Activated CD8-positive, alpha-beta memory T cell treated with anti-CD3 and anti-CD28 coated beads, Interleukin-2, amount 10 ng/mL, durations not matched to agents 7 days and 5 days (primary cell): ENCODE measurements at regions not wholly inside any gene's neighbourhood (a gene's known extent, or its start where the extent isn't known, plus 50 kb on each side); places are given as distances from the start of the nearest gene placed in this dataset.
"Not testable (repeated sequence)": the region's sequence is repeated elsewhere in the genome, so short reads cannot be mapped to it uniquely, and the experiment has no call there.

Source experiments
- ATAC-seq: fragments of 150-1000 bp; cut with Tn5 transposase; one replicate; pipeline ENCODE4 v1.10.0; 2021; ENCODE audit warnings: moderate library complexity
- CTCF ChIA-PET: fragments of 350-600 bp; sonication (Branson Sonifier 250); formaldehyde crosslinking; loops from one replicate; lab custom pipeline; 2021; ENCODE audit warnings: antibody characterized with exemption; lab: Charles Lee
- DNase-seq: peaks from one replicate; pipeline ENCODE4 v3.0.0-alpha.2; 2020
- H3K27ac Mint-ChIP-seq: one replicate; pipeline ENCODE4 v1.8.0; 2021; ENCODE audit warnings: mild to moderate bottlenecking, mixed read lengths
- H3K27me3 Mint-ChIP-seq: one replicate; pipeline ENCODE4 v1.8.0; 2021; ENCODE audit warnings: mixed read lengths
- H3K36me3 Mint-ChIP-seq: one replicate; pipeline ENCODE4 v1.8.0; 2021; ENCODE audit warnings: mild to moderate bottlenecking, mixed read lengths
- H3K4me1 Mint-ChIP-seq: one replicate; pipeline ENCODE4 v1.8.0; 2021; ENCODE audit warnings: mixed read lengths
- H3K4me3 Mint-ChIP-seq: one replicate; pipeline ENCODE4 v1.8.0; 2021; ENCODE audit warnings: mild to moderate bottlenecking, moderate library complexity, mixed read lengths
- H3K9me3 Mint-ChIP-seq: one replicate; pipeline ENCODE4 v1.8.0; 2022; ENCODE audit warnings: low read depth, mixed read lengths

GRCh38 chr2:64876137-64876647 lies 113.0 kb upstream of the SLC1A4 start:
- no peak for DNase-seq
- CTCF ChIA-PET: interaction anchor here (0.9 kb wide), 1 partner anchor 545 kb away, joined by 3 read pairs; no protein-coding TSS in a partner anchor
- Mint-ChIP-seq H3K4me1 (peaks cover 12% of the 10 kb centered on the region), H3K9me3 (no peaks in the 10 kb centered on the region), H3K27me3 (peaks cover 11% of the 10 kb centered on the region), H3K4me3 (no peak overlapping the region), H3K36me3 (no peaks in the 10 kb centered on the region), H3K27ac (no peak overlapping the region)
- no peak for ATAC-seq

GRCh38 chr2:64879745-64880144 lies 109.5 kb upstream of the SLC1A4 start:
- Mint-ChIP-seq H3K27me3 (peaks cover 11% of the 10 kb centered on the region), H3K4me3 (no peak overlapping the region), H3K4me1 (peaks cover 11% of the 10 kb centered on the region), H3K9me3 (no peaks in the 10 kb centered on the region), H3K36me3 (no peaks in the 10 kb centered on the region), H3K27ac (no peak overlapping the region)
- no peak for ATAC-seq
- DNase-seq: no peak
- CTCF ChIA-PET: interaction anchor here (1.1 to 2.5 kb wide), 2 partner anchors 13 to 233 kb away, joined by 4 to 7 read pairs; no protein-coding TSS in a partner anchor

GRCh38 chr2:64880193-64880951 lies 108.8 kb upstream of the SLC1A4 start:
- CTCF ChIA-PET: no interaction called here
- no peak for ATAC-seq

GRCh38 chr2:64881037-64881492 lies 108.1 kb upstream of the SLC1A4 start:
- Mint-ChIP-seq H3K4me1 (peaks cover 11% of the 10 kb centered on the region), H3K4me3 (no peak overlapping the region), H3K27me3 (peaks cover 7% of the 10 kb centered on the region), H3K9me3 (no peaks in the 10 kb centered on the region), H3K36me3 (no peaks in the 10 kb centered on the region), H3K27ac (peak overlapping the region; percentile 5)
- CTCF ChIA-PET: no interaction called here
- ATAC-seq (peak; percentile 39), DNase-seq (peak; percentile 49)

More at GRCh38 chr2:64880193-64880951, 108.8 kb upstream of the SLC1A4 start:
- Mint-ChIP-seq H3K36me3 (no peaks in the 10 kb centered on the region), H3K4me3 (no peak overlapping the region), H3K27me3 (peaks cover 10% of the 10 kb centered on the region), H3K9me3 (no peaks in the 10 kb centered on the region), H3K4me1 (peaks cover 11% of the 10 kb centered on the region), H3K27ac (no peak overlapping the region)
- no peak for DNase-seq

GRCh38 chr2:64887565-64887964 lies 101.6 kb upstream of the SLC1A4 start:
- Mint-ChIP-seq H3K36me3 (no peaks in the 10 kb centered on the region), H3K9me3 (peaks cover 2% of the 10 kb centered on the region), H3K4me1 (no peaks in the 10 kb centered on the region), H3K4me3 (no peak overlapping the region), H3K27ac (no peak overlapping the region), H3K27me3 (peaks cover 8% of the 10 kb centered on the region)
- ATAC-seq (no peak), DNase-seq (no peak)
- CTCF ChIA-PET: no interaction called here

GRCh38 chr2:64888591-64889309 lies 100.4 kb upstream of the SLC1A4 start:
- Mint-ChIP-seq H3K27ac (no peak overlapping the region), H3K27me3 (peaks cover 20% of the 10 kb centered on the region), H3K9me3 (peaks cover 2% of the 10 kb centered on the region), H3K4me3 (no peak overlapping the region), H3K36me3 (no peaks in the 10 kb centered on the region), H3K4me1 (no peaks in the 10 kb centered on the region)
- DNase-seq (no peak), ATAC-seq (no peak)
- CTCF ChIA-PET: interaction anchor here (1.1 to 2.1 kb wide), 3 partner anchors 16 to 401 kb away, joined by 3 to 5 read pairs (median 3); no protein-coding TSS in a partner anchor

GRCh38 chr2:64889803-64890202 lies 99.4 kb upstream of the SLC1A4 start:
- Mint-ChIP-seq H3K27ac (no peak overlapping the region), H3K36me3 (no peaks in the 10 kb centered on the region)

GRCh38 chr2:64896572-64896971 lies 92.6 kb upstream of the SLC1A4 start:
- CTCF ChIA-PET, H3K4me3 Mint-ChIP-seq, ATAC-seq, H3K27ac Mint-ChIP-seq, H3K36me3 Mint-ChIP-seq, H3K9me3 Mint-ChIP-seq, DNase-seq, H3K4me1 Mint-ChIP-seq: not testable (repeated sequence)
- peaks cover 38% of the 10 kb centered on the region for H3K27me3 Mint-ChIP-seq

More at GRCh38 chr2:64889803-64890202, 99.4 kb upstream of the SLC1A4 start:
- DNase-seq (no peak), ATAC-seq (no peak)
- Mint-ChIP-seq H3K4me1 (no peaks in the 10 kb centered on the region), H3K9me3 (peaks cover 2% of the 10 kb centered on the region), H3K4me3 (no peak overlapping the region), H3K27me3 (peaks cover 26% of the 10 kb centered on the region)
- CTCF ChIA-PET: interaction anchor here (2.1 kb wide), 1 partner anchor 17 kb away, joined by 5 read pairs; no protein-coding TSS in a partner anchor

- ATAC-seq: no peak
- Mint-ChIP-seq H3K36me3 (peaks cover 3% of the 10 kb centered on the region), H3K27me3 (peaks cover 18% of the 10 kb centered on the region), H3K9me3 (peaks cover 3% of the 10 kb centered on the region), H3K4me1 (peaks cover 13% of the 10 kb centered on the region), H3K4me3 (peak overlapping the region; percentile 49), H3K27ac (peak overlapping the region; percentile 69)
- CTCF ChIA-PET: interaction anchor here (2.0 kb wide), 1 partner anchor 254 kb away, joined by 4 read pairs; no protein-coding TSS in a partner anchor
- no peak for DNase-seq
These were observed 89.9 kb upstream of the SLC1A4 start for GRCh38 chr2:64899081-64899865.

GRCh38 chr2:64899876-64900275 lies 89.3 kb upstream of the SLC1A4 start:
- not testable (repeated sequence) for DNase-seq, H3K36me3 Mint-ChIP-seq, H3K27ac Mint-ChIP-seq, H3K4me3 Mint-ChIP-seq, H3K9me3 Mint-ChIP-seq, ATAC-seq
- Mint-ChIP-seq H3K27me3 (peaks cover 16% of the 10 kb centered on the region), H3K4me1 (peaks cover 15% of the 10 kb centered on the region)
- CTCF ChIA-PET: interaction anchor here (1.2 to 2.0 kb wide), 2 partner anchors 27 to 254 kb away, joined by 3 to 4 read pairs; no protein-coding TSS in a partner anchor

- CTCF ChIA-PET: interaction anchor here (0.9 to 3.1 kb wide), 5 partner anchors 8 to 318 kb away, joined by 3 to 15 read pairs (median 3); no protein-coding TSS in a partner anchor
- no peak for ATAC-seq
- Mint-ChIP-seq H3K36me3 (no peaks in the 10 kb centered on the region), H3K4me1 (peaks cover 17% of the 10 kb centered on the region), H3K27ac (no peak overlapping the region), H3K9me3 (no peaks in the 10 kb centered on the region), H3K27me3 (peaks cover 7% of the 10 kb centered on the region), H3K4me3 (no peak overlapping the region)
- DNase-seq: no peak
These were observed 84.5 kb upstream of the SLC1A4 start for GRCh38 chr2:64904413-64905329.
